HL-60 (cell line): ENCODE measurements at regions not wholly inside any gene's neighbourhood (a gene's known extent, or its start where the extent isn't known, plus 50 kb on each side); places are given as distances from the start of the nearest gene placed in this dataset.

Experiments used
- GABPA ChIP-seq: IDR thresholded peaks from 2 replicates; pipeline ENCODE4 v1.6.1; 2012; ENCODE audit warnings: low read depth
- POLR2AphosphoS5 ChIP-seq: IDR thresholded peaks from 2 replicates; pipeline ENCODE4 v1.6.1; 2012; ENCODE audit warnings: low read depth
- TF ChIP-seq, protein P1 (sequence below): IDR thresholded peaks from one replicate; pipeline ENCODE4 v1.5.1; 2011; ENCODE audit warnings: low read length, control low read depth, inconsistent platforms; ENCODE audit not compliant: insufficient read depth

DNA sequence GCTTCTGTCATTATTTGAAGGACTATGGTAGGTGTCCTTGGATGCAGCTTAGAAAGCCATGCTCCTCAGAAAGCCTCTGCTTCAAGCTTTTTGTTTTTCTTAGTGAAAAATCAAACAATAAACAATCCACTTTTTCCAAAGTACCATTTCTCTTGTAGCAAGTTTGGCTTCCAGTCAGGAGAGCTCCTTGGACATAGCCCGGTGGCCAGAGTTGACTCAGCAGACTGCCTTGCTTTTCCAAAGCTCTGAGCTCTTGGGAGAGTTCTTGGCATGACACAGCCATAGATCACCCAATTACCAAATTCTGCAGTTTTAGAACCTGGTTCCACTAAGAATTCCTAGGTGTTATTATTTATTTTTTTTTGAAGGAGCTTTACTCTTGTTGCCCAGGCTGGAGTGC lies 189.4 kb upstream of the MTPN start:
- TF ChIP-seq, protein P1, sequence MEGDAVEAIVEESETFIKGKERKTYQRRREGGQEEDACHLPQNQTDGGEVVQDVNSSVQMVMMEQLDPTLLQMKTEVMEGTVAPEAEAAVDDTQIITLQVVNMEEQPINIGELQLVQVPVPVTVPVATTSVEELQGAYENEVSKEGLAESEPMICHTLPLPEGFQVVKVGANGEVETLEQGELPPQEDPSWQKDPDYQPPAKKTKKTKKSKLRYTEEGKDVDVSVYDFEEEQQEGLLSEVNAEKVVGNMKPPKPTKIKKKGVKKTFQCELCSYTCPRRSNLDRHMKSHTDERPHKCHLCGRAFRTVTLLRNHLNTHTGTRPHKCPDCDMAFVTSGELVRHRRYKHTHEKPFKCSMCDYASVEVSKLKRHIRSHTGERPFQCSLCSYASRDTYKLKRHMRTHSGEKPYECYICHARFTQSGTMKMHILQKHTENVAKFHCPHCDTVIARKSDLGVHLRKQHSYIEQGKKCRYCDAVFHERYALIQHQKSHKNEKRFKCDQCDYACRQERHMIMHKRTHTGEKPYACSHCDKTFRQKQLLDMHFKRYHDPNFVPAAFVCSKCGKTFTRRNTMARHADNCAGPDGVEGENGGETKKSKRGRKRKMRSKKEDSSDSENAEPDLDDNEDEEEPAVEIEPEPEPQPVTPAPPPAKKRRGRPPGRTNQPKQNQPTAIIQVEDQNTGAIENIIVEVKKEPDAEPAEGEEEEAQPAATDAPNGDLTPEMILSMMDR, result no peak
- TF ChIP-seq POLR2AphosphoS5 (no peak), GABPA (no peak)
